ENCODE measurements at regions not wholly inside any gene's neighbourhood (a gene's known extent, or its start where the extent isn't known, plus 50 kb on each side); places are given as distances from the start of the nearest gene placed in this dataset.

DNA sequence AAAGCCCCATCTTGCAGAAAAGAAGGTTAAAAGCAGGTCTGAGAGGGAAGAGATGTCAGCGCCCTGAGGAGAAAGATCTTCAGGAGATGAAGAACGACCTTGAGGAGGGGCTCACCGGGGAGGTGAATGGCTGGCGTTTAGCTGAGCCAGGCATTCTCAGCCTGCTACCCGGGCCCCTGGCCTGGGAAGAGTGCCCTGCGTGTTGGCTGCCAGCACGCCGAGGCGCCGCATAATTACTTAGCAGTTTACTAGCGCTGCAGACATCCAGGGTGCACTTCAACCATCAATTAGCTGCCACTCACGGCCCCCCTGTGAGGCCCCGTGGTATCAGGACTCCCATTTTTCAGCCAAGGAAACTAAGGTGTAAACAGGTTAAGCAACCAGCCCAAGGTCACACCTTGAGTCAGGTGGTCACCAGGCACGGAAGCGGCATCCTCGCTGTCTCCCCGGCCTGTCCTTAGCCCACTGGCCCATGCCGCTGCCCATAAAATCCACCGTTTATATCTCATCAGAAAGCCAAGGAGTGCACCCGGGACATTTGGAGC is 551.9 kb downstream of the BNC2 start:
- DNase-seq: no peak
- Mint-ChIP-seq H3K9me3 (peaks cover 3% of the 10 kb centered on the region), H3K27ac (no peak overlapping the region), H3K36me3 (ENCODE audit: low read depth) (no peaks in the 10 kb centered on the region), H3K4me3 (no peak overlapping the region), H3K4me1 (peaks cover 53% of the 10 kb centered on the region), H3K27me3 (ENCODE audit: low read depth, poor library complexity) (peaks cover 8% of the 10 kb centered on the region)
- TF ChIP-seq, protein P1, sequence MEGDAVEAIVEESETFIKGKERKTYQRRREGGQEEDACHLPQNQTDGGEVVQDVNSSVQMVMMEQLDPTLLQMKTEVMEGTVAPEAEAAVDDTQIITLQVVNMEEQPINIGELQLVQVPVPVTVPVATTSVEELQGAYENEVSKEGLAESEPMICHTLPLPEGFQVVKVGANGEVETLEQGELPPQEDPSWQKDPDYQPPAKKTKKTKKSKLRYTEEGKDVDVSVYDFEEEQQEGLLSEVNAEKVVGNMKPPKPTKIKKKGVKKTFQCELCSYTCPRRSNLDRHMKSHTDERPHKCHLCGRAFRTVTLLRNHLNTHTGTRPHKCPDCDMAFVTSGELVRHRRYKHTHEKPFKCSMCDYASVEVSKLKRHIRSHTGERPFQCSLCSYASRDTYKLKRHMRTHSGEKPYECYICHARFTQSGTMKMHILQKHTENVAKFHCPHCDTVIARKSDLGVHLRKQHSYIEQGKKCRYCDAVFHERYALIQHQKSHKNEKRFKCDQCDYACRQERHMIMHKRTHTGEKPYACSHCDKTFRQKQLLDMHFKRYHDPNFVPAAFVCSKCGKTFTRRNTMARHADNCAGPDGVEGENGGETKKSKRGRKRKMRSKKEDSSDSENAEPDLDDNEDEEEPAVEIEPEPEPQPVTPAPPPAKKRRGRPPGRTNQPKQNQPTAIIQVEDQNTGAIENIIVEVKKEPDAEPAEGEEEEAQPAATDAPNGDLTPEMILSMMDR (IDR thresholded peaks at IDR 0.05): no peak

DNA sequence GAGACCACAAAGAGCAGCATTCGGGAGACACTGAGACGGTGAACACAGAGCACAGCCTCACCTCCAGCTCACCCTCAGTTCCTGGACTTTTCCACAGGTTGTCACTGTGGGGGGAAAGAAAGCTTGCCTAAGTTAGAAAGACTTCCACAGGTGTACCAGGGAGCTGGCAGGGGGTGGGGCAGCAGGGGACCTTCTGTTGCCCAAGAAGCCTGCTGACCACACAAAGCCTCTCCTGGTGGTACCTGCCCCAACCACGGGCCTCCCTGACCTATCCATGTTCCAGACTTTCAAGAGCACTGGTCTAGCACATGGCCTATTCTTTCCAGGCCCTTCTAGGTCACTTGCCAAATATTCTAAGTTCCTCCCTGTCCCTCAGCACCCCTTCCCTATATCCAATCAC is 550.8 kb downstream of the BNC2 start:
- Mint-ChIP-seq H3K9me3 (peaks cover 3% of the 10 kb centered on the region), H3K27me3 (ENCODE audit: low read depth, poor library complexity) (peaks cover 8% of the 10 kb centered on the region), H3K4me3 (no peak overlapping the region), H3K4me1 (peaks cover 50% of the 10 kb centered on the region), H3K36me3 (ENCODE audit: low read depth) (no peaks in the 10 kb centered on the region), H3K27ac (peak overlapping the region; percentile 20)
- no peak for DNase-seq
- TF ChIP-seq, protein P1 (IDR thresholded peaks at IDR 0.05): no peak

DNA sequence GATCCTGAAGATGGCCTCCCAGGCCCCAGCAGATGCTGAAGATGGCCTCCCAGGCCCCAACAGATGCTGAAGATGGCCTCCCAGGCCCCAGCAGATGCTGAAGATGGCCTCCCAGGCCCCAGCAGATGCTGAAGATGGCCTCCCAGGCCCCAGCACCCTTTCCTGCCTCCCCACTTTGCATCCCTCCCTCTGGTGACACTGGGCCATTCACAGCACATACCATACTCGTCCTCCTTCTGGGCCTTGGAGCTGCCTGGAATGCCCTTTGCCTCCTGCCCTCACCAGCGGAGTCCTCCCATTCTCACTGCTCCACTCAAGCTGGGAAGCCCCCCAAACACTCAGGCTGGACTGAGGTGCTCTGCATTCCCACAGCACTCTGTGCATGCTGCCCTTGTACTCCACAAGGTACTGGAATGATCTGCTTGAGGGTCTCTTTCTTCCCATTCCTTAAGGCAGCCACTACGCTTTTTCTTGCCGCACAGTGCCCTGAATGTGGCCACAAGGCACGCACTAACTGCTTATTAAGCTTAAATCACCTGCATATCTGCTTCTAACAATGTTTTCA is 550.0 kb downstream of the BNC2 start:
- Mint-ChIP-seq H3K4me1 (peaks cover 43% of the 10 kb centered on the region), H3K36me3 (ENCODE audit: low read depth) (no peaks in the 10 kb centered on the region), H3K27ac (no peak overlapping the region), H3K4me3 (no peak overlapping the region), H3K27me3 (ENCODE audit: low read depth, poor library complexity) (peaks cover 8% of the 10 kb centered on the region), H3K9me3 (peaks cover 3% of the 10 kb centered on the region)
- DNase-seq: no peak
- TF ChIP-seq, protein P1 (IDR thresholded peaks at IDR 0.05): no peak

DNA sequence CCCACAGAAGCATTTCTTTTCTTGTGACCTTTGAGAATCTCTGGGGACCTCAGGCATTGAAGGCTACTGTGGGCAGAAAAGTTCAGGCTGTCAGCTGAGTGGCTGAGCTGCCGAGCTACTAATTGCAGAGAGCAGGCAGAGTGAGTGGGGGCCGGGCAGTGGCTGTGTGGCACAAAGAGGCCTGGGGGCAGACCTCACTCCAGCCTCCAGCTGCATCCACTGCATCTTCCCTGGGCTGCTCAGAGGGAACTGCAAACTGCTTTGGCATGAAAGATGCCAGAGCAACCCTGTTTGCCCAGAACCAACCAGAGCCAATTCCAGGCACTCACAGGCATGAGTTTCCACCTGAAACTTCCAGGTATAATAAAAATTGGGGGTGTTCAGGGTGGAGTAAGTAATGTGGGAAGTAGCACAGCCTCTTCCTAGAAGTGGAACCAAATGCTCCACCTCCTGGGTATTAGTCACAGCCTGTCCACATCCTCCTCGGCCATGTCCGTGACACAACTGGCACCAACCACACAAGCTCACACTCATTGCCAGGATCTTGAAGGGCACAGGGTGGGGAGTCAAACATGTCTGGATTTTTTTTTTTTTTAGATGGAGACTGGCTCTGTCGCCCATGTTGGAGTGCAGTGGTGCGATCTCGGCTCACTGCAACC is 548.9 kb downstream of the BNC2 start:
- Mint-ChIP-seq H3K27me3 (ENCODE audit: low read depth, poor library complexity) (peaks cover 8% of the 10 kb centered on the region), H3K4me3 (no peak overlapping the region), H3K27ac (no peak overlapping the region), H3K9me3 (peaks cover 3% of the 10 kb centered on the region), H3K4me1 (peaks cover 35% of the 10 kb centered on the region), H3K36me3 (ENCODE audit: low read depth) (no peaks in the 10 kb centered on the region)
- TF ChIP-seq, protein P1 (IDR thresholded peaks at IDR 0.05): no peak
- DNase-seq: no peak

DNA sequence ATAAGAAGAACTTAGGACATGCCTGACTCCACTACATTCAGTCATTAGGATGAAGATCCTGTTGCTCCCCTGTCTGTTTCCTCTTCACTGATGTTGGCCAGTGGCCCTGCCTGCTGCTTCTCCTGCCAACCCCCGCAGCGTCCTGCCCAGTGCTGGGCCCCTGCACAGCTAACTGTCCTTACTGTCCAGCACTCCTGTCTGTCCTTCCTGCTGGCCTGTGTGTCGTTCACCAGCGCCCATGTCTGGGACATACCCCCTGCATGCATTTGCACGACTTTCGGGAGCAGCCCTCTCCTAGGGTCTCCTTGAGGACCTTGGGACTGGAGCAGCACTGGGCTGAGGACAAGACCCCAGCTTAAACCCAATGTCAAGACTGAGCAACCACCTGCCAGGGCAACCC is 547.6 kb downstream of the BNC2 start:
- no peak overlapping the region for H3K27ac Mint-ChIP-seq

More for the DNA sequence above, 547.6 kb downstream of the BNC2 start:
- TF ChIP-seq, protein P1 (IDR thresholded peaks at IDR 0.05): no peak
- no peak overlapping the region for H3K4me3 Mint-ChIP-seq
- H3K27me3 Mint-ChIP-seq (ENCODE audit: low read depth, poor library complexity): peaks cover 2% of the 10 kb centered on the region
- peaks cover 3% of the 10 kb centered on the region for H3K9me3 Mint-ChIP-seq
- no peak for DNase-seq
- H3K4me1 Mint-ChIP-seq: peaks cover 28% of the 10 kb centered on the region
- H3K36me3 Mint-ChIP-seq (ENCODE audit: low read depth): no peaks in the 10 kb centered on the region

Data from nephron progenitor cell (in vitro differentiated cells).